IMR-90 (cell line): ENCODE measurements at regions not wholly inside any gene's neighbourhood (a gene's known extent, or its start where the extent isn't known, plus 50 kb on each side); places are given as distances from the start of the nearest gene placed in this dataset.

Source experiments
- ATAC-seq: fragments of 200-7000 bp; cut with Tn5 transposase; 2 replicates; pipeline ENCODE4 v1.9.1; 2020; ENCODE audit warnings: low read depth, mild to moderate bottlenecking, moderate library complexity
- BruUV-seq: library from RNA; stranded (reverse); fragments of 400-500 nt; replicated peaks from 2 replicates; lab custom pipeline; 2021; lab: Mats Ljungman, UMichigan
- CTCF ChIA-PET: fragments of 300-600 bp; formaldehyde crosslinking; extraction: SDS; loops from one replicate; lab custom pipeline; 2021; ENCODE audit warnings: antibody characterized with exemption; lab: Yijun Ruan, JAX
- POLR2A ChIA-PET: fragments of 300-600 bp; sonication (Branson Sonifier 250); formaldehyde crosslinking; loops from one replicate; lab custom pipeline; 2022; ENCODE audit warnings: antibody characterized with exemption; ENCODE audit not compliant: unreplicated experiment; lab: Charles Lee
- DNase-seq: peaks from one replicate; pipeline ENCODE4 v3.0.0; 2013
- H2AFZ ChIP-seq: replicated peaks from 2 replicates; pipeline ENCODE3; 2013; ENCODE audit warnings: low read length, mild to moderate bottlenecking; ENCODE audit not compliant: poor library complexity
- H2AK5ac ChIP-seq: 2 replicates; pipeline ENCODE4 v1.6.1; 2013; ENCODE audit warnings: low read depth, low read length, inconsistent platforms
- H2AK9ac ChIP-seq: replicated peaks from 2 replicates; pipeline ENCODE3; 2013; ENCODE audit warnings: mild to moderate bottlenecking, low read depth, low read length, moderate library complexity; ENCODE audit not compliant: poor library complexity
- H2BK120ac ChIP-seq: 2 replicates; pipeline ENCODE4 v1.6.1; 2013; ENCODE audit warnings: low read depth, low read length, inconsistent platforms
- H2BK15ac ChIP-seq: 3 replicates; pipeline ENCODE4 v1.6.1; 2013; ENCODE audit warnings: low read depth, low read length, inconsistent platforms
- H2BK20ac ChIP-seq: 2 replicates; pipeline ENCODE4 v1.6.1; 2013; ENCODE audit warnings: low read depth, mild to moderate bottlenecking, inconsistent platforms, low read length, moderate library complexity
- H2BK5ac ChIP-seq: 2 replicates; pipeline ENCODE4 v1.6.1; 2013; ENCODE audit warnings: mild to moderate bottlenecking, low read depth, low read length, inconsistent platforms; ENCODE audit not compliant: poor library complexity, severe bottlenecking
- H3K14ac ChIP-seq: replicated peaks from 2 replicates; pipeline ENCODE4 v1.6.1; 2013; ENCODE audit warnings: low read depth, low read length, inconsistent platforms
- H3K18ac ChIP-seq: 2 replicates; pipeline ENCODE4 v1.6.1; 2013; ENCODE audit warnings: low read depth, low read length, control low read depth
- H3K23ac ChIP-seq: 2 replicates; pipeline ENCODE4 v1.6.1; 2013; ENCODE audit warnings: low read depth, low read length, inconsistent platforms
- H3K27ac ChIP-seq: 2 replicates; pipeline ENCODE4 v1.5.1; 2013; ENCODE audit warnings: mild to moderate bottlenecking, control low read depth, low read length; ENCODE audit not compliant: insufficient read depth
- H3K27me3 ChIP-seq: 2 replicates; pipeline ENCODE4 v1.6.1; 2013; ENCODE audit warnings: low read length; ENCODE audit not compliant: control insufficient read depth, insufficient read depth
- H3K36me3 ChIP-seq: 2 replicates; pipeline ENCODE4 v1.6.1; 2013; ENCODE audit warnings: low read length, mixed read lengths; ENCODE audit not compliant: control insufficient read depth, insufficient read depth
- H3K4ac ChIP-seq: 2 replicates; pipeline ENCODE4 v1.6.1; 2013; ENCODE audit warnings: low read depth, low read length, inconsistent platforms
- H3K4me1 ChIP-seq: 2 replicates; pipeline ENCODE4 v1.6.1; 2013; ENCODE audit warnings: low read length, mixed read lengths; ENCODE audit not compliant: control insufficient read depth, insufficient read depth
- H3K4me2 ChIP-seq: 2 replicates; pipeline ENCODE4 v1.6.1; 2013; ENCODE audit warnings: low read depth, mild to moderate bottlenecking, control low read depth, low read length, moderate library complexity
- H3K4me3 ChIP-seq: 2 replicates; pipeline ENCODE4 v1.5.1; 2013; ENCODE audit warnings: low read depth, mild to moderate bottlenecking, control low read depth, low read length, moderate library complexity; ENCODE audit not compliant: insufficient read depth
- H3K56ac ChIP-seq: 2 replicates; pipeline ENCODE4 v1.6.1; 2013; ENCODE audit warnings: low read length, inconsistent platforms; ENCODE audit not compliant: insufficient read depth; ENCODE audit errors: extremely low read depth
- H3K79me1 ChIP-seq, 2 experiments: 2 replicates each; pipeline ENCODE4 v1.6.1; 2013; ENCODE audit warnings: low read length in 2 of 2, inconsistent platforms in 1 of 2, low read depth in 1 of 2
- H3K9ac ChIP-seq: 2 replicates; pipeline ENCODE4 v1.6.1; 2013; ENCODE audit warnings: low read depth, low read length, control low read depth
- H3K9me1 ChIP-seq: 2 replicates; pipeline ENCODE4 v1.6.1; 2013; ENCODE audit warnings: low read length, inconsistent platforms; ENCODE audit not compliant: insufficient read depth
- H3K9me3 ChIP-seq: 2 replicates; pipeline ENCODE4 v1.6.1; 2013; ENCODE audit warnings: low read length; ENCODE audit not compliant: control insufficient read depth, insufficient read depth
- H4K20me1 ChIP-seq: 2 replicates; pipeline ENCODE4 v1.6.1; 2013; ENCODE audit warnings: low read length, inconsistent platforms; ENCODE audit not compliant: insufficient read depth
- H4K5ac ChIP-seq: 2 replicates; pipeline ENCODE4 v1.6.1; 2013; ENCODE audit warnings: mild to moderate bottlenecking, low read depth, low read length, control low read depth
- H4K8ac ChIP-seq, 2 experiments: 2 replicates each; pipeline ENCODE4 v1.6.1; 2013; ENCODE audit warnings: low read depth in 2 of 2, low read length in 2 of 2, control low read depth in 1 of 2, inconsistent platforms in 1 of 2
- H4K91ac ChIP-seq: 2 replicates; pipeline ENCODE4 v1.6.1; 2013; ENCODE audit warnings: low read depth, low read length, inconsistent platforms; ENCODE audit not compliant: insufficient read depth
- CEBPB ChIP-seq: IDR thresholded peaks from 2 replicates; pipeline ENCODE4 v1.6.1; 2012; ENCODE audit warnings: low read depth, low read length, improper control_type of control experiment
- CHD1 ChIP-seq: IDR thresholded peaks from 2 replicates; pipeline ENCODE4 v1.6.1; 2012; ENCODE audit warnings: low read depth, low read length, improper control_type of control experiment
- ELK1 ChIP-seq: fragments of 150-350 bp; IDR thresholded peaks from 2 replicates; pipeline ENCODE4 v1.6.1; 2016; ENCODE audit warnings: low read depth, mild to moderate bottlenecking, low read length, moderate library complexity, borderline replicate concordance
- FOS ChIP-seq: fragments of 150-350 bp; IDR thresholded peaks from 2 replicates; pipeline ENCODE4 v1.6.1; 2016; ENCODE audit warnings: low read depth, low read length
- MAFK ChIP-seq: IDR thresholded peaks from 2 replicates; pipeline ENCODE4 v1.6.1; 2012; ENCODE audit warnings: low read depth, low read length, improper control_type of control experiment
- MXI1 ChIP-seq: IDR thresholded peaks from 2 replicates; pipeline ENCODE4 v1.6.1; 2012; ENCODE audit warnings: low read depth, mild to moderate bottlenecking, low read length, moderate library complexity, borderline replicate concordance
- POLR2A ChIP-seq: IDR thresholded peaks from 2 replicates; pipeline ENCODE4 v1.6.1; 2012; ENCODE audit warnings: mild to moderate bottlenecking, low read depth, low read length
- RCOR1 ChIP-seq: IDR thresholded peaks from 2 replicates; pipeline ENCODE4 v1.6.1; 2012; ENCODE audit warnings: mild to moderate bottlenecking, low read length, improper control_type of control experiment; ENCODE audit not compliant: insufficient replicate concordance
- SMC3 ChIP-seq: fragments of 150-350 bp; IDR thresholded peaks from 2 replicates; pipeline ENCODE4 v1.6.1; 2016; ENCODE audit warnings: low read depth, mild to moderate bottlenecking, antibody characterized with exemption, low read length, moderate library complexity
- dilution Hi-C: fragments of 300-500 bp; cut with HindIII; formaldehyde crosslinking; loops from one replicate; pipeline ENCODE4 v1.14.3; 2018; ENCODE audit warnings: low sequenced_read_pairs; ENCODE audit not compliant: unreplicated experiment
- in situ Hi-C: fragments of 300-500 bp; cut with MboI; formaldehyde crosslinking; loops from 3 replicates; pipeline ENCODE4 v1.14.3; 2019; ENCODE audit warnings: low sequenced_read_pairs, inconsistent platforms, mixed read lengths
- intact Hi-C: fragments of 100-400 bp; cut with micrococcal nuclease; formaldehyde crosslinking; loops from 2 replicates; pipeline ENCODE4 v1.10.0; 2022

GRCh38 chr2:226338825-226339224, 460.8 kb downstream of the IRS1 start:
- Histone ChIP-seq H3K9ac (no peak overlapping the region), H3K23ac (no peak overlapping the region), H3K4me2 (no peak overlapping the region), H3K14ac (no peak overlapping the region), H3K27me3 (no peaks in the 10 kb centered on the region), H2BK20ac (no peak overlapping the region), H4K5ac (no peak overlapping the region), H4K8ac (no peak overlapping the region), H2AK9ac (no peak overlapping the region), H3K56ac (no peak overlapping the region), H2BK5ac (no peak overlapping the region), H3K9me3 (no peaks in the 10 kb centered on the region), H3K18ac (no peak overlapping the region), H3K4me1 (peaks cover 2% of the 10 kb centered on the region), H4K20me1 (no peaks in the 10 kb centered on the region), H3K4ac (no peak overlapping the region), H3K36me3 (no peaks in the 10 kb centered on the region), H3K79me1 (no peaks in the 10 kb centered on the region), H2BK15ac (no peak overlapping the region), H3K4me3 (no peak overlapping the region), H4K91ac (no peak overlapping the region), H2AK5ac (no peak overlapping the region), H2AFZ (no peak overlapping the region), H3K27ac (no peak overlapping the region), H3K9me1 (no peaks in the 10 kb centered on the region), H2BK120ac (no peak overlapping the region)
- DNase-seq (no peak), ATAC-seq (no peak)
- no peak for TF ChIP-seq CEBPB
- no peak for TF ChIP-seq MAFK
- no peak for TF ChIP-seq POLR2A
- no peak for TF ChIP-seq CHD1
- no peak for TF ChIP-seq ELK1
- no peak for TF ChIP-seq MXI1
- TF ChIP-seq FOS: no peak
- TF ChIP-seq RCOR1: no peak
- no peak for TF ChIP-seq SMC3
- CTCF ChIA-PET: interaction anchor here (1.3 kb wide), 1 partner anchor 13 kb away, joined by 3 read pairs; no protein-coding TSS in a partner anchor
- in situ Hi-C loops: no loop called here
- BruUV-seq: no TSS peak
- dilution Hi-C loops: no loop called here
- intact Hi-C loops: loop anchor here (10.0 kb wide), 2 partner anchors 454 to 456 kb away; partner anchors contain the start of gene IRS1
- POLR2A ChIA-PET: no interaction called here
